GM18498 (cell line): ENCODE measurements at regions not wholly inside any gene's neighbourhood (a gene's known extent, or its start where the extent isn't known, plus 50 kb on each side); places are given as distances from the start of the nearest gene placed in this dataset.

Experiments
- ATAC-seq: cut with Tn5 transposase; IDR thresholded peaks from one replicate; pipeline ENCODE4 v1.9.1; 2021; ENCODE audit warnings: mild to moderate bottlenecking, moderate library complexity; ENCODE audit not compliant: unreplicated experiment

DNA sequence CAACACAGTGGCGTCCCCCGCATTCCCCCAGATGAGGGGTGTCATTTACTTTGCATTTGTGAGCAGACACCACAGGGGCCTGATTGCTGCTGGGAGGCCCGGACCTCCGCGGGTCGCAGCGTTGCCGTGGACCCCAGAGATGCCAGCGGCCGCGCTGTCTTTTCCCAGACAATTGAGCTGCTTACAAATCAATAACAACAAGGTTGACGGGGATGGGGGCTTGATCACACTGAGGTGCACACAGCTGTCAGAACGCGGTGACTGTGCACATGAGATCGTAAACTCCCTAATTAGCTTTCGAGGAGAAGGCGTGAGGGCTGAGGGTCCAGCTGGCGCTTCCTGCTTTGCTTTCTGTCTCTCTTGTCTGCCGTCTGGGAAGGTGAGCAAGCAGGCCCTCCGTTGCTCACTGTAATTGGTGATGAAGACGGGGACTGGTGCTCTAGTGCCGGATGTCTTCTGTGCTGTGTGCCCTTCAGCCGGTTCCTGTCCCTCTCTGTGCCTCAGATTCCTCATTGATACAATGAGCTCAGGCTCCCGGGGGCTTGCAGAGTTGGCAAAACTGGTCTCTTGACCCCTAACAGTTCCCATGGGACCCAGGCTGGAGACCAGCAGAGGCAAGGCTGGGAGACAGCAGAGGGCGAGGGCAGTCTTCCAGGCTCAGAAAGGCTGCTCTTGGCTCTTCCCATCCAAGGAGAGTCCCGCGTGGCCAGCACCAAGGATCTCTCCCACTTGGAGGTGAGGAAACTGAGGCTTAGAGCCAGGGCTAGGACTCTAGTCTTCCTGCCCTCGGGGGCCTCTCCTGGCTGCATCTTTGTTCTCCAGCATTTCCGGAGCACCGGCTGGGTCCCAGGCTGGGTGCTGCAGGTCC lies 126.0 kb upstream of the PMEPA1 start:
- no peak for ATAC-seq

DNA sequence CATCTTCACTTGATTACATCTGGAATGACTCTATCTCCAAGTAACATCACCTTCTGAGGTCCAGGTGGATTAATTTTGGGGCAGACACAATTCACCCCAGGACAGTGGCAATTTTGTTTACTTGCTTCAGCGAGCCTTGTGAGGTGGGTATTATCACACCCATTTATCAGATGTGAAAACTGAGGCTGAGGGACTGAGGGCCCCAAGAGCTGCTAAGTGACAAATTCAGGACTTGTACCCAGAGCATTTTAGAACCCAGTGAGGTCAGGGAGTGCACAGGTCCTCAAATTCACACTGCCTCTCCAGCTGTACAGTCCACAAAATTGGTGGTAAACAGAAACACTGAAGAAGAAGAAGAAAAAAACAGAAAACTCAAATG lies 125.2 kb upstream of the PMEPA1 start:
- no peak for ATAC-seq

DNA sequence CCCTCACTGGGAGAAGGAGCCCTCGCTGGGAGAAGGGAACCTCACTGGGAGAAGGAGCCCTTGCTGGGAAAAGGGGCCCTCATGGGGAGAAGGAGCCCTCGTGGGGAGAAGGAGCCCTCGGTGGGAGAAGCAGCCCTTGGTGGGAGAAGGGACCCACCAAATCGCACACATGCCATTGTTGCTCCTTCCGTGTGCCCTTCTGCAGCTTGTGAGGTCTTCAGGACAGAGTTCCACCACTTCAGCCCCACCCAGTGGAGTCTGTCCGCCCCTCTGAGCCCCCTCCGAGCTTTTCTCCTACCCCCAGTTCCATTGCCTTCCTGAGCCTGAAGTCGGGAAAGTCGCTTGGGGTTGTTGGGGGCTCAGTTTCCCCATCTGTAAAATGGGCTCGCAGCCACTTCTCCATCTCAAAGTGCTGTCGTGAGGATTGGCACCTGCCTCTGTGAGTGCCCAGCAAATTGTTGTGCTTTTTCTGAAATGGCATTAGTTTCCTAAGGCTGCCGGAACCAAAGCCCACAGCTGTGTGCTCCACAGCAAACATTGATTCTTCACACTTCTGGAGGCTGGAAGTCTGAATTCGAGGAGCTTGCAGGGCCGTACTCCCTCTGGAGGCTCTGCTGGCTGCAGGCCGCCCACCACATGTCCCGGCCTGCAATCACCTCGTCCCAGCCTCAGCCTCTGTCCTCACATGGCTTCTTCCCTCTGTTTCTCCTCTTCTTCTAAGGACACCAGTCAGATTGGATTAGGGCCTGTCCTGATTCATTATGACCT lies 124.7 kb upstream of the PMEPA1 start:
- no peak for ATAC-seq

DNA sequence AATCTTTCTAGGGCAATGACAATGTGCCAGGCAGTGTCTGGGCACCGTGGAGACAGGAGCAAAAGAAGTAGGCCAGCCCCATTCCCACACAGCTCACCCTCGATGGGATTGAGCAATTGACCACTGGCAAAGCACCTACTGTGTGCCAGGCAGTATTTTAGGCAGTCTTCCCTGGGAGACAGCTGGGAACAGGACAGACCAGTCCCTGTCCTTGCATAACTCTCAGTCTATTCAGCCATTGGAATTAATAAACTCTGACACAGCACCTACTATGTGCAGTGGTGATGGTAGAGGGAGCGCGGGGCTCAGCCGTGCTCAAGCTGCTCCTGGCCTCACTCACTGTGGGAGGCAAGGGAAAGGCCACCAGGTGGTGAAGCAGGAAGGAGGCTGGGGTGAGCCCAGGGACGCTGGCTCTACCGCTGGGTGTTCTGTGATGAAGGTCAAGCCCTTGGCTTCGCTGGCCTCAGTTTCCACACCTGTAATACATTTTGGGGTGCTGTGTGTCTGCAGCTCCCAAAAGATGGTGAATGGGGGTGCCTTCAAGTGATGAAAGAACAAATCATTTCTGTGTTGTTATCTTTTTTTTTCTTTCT lies 122.3 kb upstream of the PMEPA1 start:
- no peak for ATAC-seq

DNA sequence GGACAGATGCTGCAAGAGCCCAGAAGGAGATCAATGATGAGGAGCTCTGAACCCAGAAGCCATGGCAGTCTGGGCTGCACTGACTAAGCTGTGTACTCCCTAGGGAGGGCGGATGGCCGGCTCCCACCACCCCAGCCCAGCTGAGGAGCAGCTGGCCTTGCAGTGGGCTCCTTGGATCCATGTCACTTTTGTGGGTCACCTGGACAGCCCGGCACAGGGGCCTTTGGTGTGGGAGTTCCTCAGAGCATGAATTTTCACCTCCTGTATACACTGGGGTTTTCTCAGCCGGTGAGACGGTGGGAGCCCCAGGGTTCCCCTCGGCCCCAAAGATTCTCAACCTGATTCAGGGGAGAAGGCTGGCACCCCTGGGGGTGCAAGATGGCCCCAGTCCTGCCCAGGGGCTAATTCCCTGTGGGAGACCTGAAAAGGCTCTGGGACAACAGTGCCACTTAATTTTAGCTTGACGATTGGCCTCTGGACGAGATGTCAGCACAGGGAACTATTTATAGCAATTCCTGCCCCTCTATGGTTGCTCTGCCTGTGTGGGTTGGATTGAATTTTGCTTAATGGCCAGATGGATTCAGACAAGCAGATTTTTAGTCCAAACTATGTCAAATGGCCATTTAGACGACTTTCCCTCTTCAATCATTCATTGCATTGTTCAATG lies 121.6 kb upstream of the PMEPA1 start:
- no peak for ATAC-seq

DNA sequence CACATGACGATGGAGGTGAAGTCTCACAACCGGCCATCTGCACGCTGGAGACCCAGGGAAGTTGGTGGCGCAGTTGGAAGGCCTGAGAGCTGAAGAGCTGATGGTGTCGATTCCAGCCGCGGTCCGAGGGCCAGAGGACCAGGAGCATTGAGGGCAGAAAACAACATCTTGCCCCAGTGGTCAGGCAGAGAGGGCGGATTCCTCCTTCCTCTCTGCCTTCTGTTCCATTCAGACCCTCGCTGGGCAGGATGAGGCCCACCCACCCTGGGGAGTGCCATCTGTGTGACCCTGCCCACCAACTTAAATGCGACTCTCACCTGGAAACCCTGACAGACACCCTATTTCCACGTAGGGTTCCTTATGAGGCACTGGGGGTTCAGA lies 120.7 kb upstream of the PMEPA1 start:
- no peak for ATAC-seq

DNA sequence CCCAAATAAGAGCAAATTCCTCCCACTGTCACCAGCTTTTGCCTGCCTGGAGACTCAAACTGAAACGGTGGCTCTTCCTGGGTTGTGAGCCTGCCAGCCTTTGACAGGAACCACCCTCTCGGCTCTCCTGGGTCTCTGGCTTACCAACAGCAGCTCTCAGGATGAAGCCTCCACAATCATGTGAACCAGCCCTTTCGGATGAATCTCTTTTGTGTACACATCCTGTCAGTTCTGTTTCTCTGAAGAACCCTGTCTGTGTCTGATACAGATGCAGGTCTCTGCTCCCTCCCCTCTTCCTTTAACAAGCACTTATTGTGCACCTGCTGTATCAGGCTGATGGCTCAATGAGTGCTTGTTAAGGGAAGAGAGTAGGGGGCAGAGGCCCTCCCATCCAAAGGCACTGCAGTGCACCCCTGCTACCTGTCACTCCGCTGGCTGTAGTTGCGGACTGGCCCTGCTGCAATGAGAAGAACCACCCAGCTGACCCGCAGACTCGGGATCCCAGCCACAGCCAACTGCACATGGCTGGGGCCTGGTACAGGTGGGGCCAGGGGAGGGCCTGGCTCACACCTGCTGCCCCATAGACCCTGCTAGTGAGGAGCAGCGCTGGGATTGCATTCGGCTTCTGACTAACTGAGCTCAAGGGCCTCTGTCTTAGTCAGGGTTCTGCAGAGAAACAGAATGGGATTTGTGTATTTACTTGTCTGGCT lies 120.1 kb upstream of the PMEPA1 start:
- ATAC-seq: no peak

DNA sequence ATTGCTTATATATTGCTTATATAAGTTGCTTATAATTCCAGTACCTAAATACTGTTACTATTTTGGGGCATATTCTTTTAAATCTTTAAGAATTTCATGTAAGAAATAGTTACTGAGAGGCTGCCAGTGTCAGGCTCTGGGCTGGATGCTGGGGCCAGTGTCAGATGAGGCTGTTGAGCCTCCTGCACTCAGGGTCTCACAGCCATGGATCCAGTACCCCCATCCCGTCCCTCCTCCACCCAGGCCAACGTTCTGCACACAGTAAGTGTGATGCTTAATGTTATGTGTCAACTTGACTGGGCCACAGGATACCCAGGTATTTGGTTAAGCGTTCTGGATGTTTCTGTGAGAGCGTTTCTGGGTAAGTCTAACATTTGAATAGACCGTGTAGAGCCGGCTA lies 119.5 kb upstream of the PMEPA1 start:
- no peak for ATAC-seq

DNA sequence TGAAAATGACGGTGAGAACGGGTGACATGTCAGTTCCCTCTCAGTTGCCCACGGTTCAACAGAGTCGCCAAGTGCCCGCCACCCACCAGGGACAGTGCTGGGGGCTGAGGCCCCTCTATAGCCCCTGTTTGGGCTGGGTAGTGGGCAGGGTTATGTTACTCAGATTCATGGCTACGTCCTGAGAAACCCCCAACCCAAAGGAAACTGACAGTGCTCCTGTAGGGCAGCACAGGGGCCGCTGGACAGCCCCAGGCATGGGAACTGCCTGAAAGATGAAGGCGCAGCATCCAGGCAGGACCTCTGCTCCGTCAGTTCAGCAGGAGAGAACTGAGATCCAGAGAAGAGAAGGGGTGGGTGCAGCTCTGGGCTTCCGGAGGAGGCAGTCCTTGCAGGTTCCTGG lies 118.9 kb upstream of the PMEPA1 start:
- no peak for ATAC-seq

DNA sequence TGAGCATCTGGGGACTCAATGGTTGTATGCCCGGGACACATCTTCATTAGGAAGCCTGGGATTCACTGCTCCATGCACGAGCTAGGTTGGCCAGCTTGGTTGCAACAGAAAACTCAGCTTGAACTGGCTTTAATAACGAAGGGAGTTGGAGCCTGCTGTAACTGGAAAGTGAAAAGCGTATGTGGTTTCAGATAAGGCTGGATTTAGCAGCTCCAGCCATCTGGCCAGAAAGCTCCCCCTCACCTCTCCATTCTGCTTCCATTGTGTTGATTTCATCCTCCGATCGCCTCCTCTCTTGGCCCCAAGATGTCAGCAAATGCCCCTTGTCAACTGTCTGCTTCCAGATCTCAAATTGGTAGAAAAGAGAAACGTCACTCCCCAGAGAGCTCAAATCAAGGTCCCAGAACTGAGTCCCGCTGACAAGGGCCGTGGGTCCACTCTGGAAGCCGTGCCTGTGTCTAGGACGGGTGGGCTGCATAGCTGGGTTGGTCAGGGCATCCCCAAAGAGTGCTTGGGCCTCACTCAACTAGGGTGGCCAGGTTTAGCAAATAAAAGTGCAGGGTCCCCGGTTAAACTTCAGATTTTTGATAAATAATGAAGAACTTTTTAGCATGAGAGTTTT lies 117.0 kb upstream of the PMEPA1 start:
- ATAC-seq: no peak

DNA sequence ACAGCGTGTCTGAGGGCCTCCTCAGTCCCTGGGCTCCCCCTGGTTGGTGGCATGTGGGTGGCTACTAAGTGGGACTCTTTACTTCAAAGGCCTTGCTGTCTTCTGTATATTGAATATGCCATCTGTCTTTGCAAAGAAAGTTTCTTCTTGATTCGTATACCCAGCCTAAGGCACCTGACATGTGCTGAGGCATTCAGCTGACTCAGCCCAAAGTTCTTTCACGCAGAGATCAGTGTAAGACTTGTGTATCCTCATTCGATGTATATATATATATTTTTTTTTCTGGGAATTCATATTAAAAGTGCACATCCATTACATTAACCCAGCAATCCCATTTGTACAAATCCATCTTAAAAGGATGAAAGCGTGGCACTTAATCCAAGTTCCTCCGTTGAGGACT lies 115.1 kb upstream of the PMEPA1 start:
- ATAC-seq: no peak

DNA sequence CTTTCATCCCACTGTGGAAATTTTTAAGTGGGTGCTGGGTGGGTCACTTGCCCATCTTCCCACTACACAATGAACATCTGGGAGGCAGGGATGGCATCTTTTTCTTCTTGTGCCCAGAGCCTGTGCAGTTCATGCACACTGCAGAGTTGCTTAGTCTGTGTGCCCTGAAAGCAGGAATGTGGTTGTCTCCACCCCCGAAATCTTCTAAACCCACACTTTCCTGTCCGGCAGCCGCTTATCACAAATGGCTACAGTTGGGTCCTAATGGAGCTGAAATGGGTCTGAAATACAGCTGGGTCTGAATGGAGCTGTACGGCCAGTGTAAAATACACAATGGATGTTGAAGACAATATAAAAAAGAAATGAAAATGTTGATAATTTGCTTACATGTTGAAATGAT lies 112.1 kb upstream of the PMEPA1 start:
- no peak for ATAC-seq

DNA sequence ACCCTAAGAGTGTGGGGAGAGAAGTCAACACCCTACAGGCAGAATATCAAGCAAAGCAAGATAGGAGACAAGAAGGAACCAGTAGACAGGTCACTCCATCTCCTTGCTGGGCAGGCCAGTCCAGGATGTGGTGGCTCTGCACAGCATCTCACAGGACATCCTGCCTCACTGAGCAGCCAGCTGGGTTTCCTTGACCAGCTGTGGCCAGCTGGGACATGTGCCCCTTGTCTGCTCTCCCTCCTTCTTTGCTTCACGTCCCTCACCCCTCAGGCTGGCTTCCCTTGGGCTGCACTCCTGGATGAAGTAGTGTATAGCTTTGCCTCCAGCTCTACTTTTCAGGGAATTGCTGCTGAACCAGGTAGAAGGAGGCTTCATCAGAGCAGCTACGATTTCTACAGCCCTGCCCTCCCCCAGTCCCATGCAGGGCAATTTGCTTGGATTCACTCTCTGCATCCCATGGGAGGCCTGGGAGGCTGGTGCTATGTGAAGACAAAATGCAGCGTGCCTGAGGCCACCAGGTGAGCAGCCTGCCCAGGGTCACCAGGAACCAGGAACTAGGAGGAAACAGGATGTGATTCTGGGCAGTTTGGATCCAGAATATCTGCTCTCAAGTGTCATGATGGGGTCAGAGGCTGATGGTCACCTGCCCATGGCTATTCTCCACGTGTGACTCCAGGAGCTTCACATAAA lies 110.0 kb upstream of the PMEPA1 start:
- ATAC-seq: no peak

DNA sequence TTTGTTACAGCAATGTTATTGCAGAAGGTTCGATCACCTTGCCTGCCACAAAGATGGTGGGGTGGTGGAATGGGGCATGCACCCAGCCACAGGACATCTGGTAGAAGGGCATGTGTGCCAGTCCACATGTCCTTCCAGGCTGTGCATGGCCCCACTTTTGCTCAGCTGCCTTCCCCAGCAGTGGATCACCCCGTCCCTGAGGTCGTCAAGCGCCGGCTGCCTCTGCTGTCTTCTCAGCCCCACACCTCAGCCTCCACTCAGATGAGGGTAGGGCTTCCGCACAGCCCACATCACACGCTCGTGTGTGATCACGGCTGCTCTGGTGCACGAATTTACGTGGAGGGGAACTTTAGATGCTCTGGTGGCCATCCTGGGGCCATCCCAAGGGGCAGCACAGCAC lies 109.5 kb upstream of the PMEPA1 start:
- no peak for ATAC-seq

DNA sequence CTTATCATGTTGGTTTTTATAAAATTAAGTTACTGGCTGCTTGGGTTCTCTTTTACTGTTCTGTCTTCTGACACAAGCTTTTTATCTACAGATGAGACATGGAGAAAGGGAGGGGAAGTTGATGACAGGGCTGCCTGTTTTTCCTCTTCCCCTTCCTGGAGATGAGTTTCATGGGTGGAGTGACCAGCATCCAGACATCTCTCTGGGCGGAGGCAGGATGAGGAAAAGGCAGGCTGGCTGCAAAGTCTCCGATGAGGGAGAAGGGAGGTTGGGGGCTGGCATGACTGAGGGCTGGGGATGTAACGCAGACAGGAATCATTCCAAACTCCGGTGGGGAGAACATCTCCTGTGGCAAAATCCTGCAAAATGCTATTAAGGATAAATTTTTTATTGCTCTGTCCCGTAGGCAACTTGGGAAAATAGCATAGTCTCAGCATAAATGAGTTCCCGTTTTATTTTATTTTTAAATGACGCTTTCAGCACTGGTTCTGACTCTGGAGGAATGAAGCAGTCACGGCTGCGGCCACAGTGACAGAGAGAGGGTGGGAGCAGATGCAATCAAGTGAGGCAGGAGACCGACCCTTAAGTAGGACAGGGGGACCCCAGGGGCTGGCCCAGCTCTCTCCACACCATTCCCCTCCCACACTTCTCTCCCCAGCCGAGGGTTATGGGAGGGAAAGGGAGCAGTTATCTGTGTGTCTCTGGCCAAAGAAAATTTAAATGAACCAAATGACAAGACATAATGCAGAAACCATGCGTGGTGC lies 108.8 kb upstream of the PMEPA1 start:
- ATAC-seq: no peak

DNA sequence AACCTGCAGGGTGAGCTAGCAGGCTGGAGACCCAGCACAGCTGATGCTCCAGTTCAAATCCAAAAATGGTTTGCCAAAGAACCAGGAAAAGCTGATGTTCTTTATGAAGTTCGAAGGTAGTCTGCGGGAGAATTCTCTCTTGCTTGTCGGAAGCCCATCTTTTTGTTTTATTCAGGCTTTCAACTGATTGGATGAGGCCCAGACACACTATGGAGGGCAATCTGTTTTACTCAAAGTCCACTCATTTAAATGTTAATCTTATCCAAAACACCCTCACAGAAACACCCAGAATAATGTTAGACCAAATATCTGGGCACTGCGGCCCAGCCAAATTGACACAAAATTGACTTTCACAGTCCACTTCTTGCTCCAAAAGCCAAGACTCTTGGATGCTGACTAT lies 105.6 kb upstream of the PMEPA1 start:
- ATAC-seq: no peak

DNA sequence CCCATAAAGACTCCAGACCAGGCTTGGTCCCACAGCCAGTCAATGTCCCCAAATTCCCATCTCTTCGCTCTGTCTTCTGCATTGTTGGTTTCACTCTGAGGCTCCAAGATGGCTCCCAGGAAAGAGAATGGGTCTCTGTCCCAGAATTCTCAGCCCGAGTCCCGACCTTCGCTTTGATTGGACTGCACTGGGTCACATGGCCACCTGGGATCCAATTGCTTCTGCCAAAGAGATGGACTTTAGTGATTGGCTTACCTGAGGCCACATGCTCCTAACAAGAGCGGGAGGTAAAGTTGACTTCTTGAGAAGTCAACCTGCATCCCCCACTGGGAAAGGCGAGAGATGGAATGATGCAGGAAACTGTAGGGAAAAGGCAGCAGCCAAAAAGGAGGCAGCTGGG lies 104.7 kb upstream of the PMEPA1 start:
- no peak for ATAC-seq

DNA sequence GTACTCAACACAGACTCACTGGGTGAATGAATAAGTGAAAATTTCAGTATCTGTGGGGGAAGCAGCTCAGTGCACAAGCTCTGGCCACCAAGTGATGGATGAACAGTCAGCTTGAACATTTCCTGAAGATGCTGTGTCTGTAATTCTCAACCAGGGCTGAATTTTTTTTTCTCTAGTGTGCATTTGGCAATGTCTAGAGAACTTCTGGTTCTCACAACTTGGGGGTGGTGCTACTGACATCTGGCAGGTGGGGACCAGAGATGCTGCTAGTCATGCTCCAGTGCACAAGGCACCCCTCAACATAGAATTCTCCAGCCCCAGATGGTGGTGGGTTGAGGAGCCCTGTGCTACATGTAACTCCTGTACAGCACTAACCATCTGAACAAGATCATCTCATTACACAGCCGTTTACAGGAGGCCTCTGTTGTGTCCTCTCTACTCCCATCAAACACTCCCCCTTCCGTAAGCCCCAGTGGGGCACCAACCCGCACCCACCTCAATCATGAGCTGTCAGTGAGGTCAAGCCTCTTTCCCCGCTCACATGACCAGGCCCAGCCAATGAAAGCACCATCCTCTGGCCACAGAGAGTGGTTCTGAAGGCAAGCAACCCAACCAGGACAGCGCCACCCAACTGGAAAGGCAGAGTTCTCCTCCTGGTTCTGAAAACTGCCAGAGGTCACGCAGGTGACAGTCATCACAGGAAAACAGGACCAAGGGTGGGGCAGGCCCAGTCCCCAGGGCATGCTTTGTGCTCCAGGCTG lies 103.9 kb upstream of the PMEPA1 start:
- ATAC-seq: no peak
